Sciatic nerve (tissue), 2 donors: ENCODE measurements at regions not wholly inside any gene's neighbourhood (a gene's known extent, or its start where the extent isn't known, plus 50 kb on each side); places are given as distances from the start of the nearest gene placed in this dataset.
A peak's percentile ranks its signal among the peaks of the same experiment; 100 is the strongest.

Experiments
- ATAC-seq: fragments of 200-7000 bp; cut with Tn5 transposase; one replicate; pipeline ENCODE4 v1.9.1; 2020; ENCODE audit warnings: mild to moderate bottlenecking, moderate library complexity
- DNase-seq: peaks from one replicate; pipeline ENCODE4 v3.0.0-alpha.2; 2020; ENCODE audit warnings: low spot score
- intact Hi-C: fragments of 100-400 bp; cut with DNase I; formaldehyde crosslinking; loops from one replicate; pipeline ENCODE4 v1.14.2; 2022
- donor health status: DM: no; HTN: no; CAD: no.
- donor health status: DM: no; HTN: no; CAD: no.

DNA sequence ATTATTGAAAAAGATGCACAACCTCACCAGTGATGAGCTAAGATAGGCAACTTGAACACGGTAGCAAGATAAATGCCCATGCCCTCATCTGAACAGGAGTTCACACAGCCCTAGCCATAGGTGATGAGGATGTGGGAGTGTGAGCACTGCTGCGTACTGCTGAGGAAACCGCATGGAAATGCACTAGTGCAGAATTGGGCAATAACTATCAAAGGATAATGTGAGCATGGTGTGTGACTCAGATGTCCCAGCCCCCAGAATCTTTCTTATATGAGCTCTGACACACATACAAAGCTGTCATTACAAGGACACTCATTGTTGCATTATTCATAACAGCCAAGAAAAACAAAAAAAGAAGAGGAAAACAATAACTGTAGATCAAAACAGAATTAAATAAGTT is 521.2 kb downstream of the IRX1 start:
- ATAC-seq (no peak), DNase-seq (no peak)
- intact Hi-C loops: no loop called here

DNA sequence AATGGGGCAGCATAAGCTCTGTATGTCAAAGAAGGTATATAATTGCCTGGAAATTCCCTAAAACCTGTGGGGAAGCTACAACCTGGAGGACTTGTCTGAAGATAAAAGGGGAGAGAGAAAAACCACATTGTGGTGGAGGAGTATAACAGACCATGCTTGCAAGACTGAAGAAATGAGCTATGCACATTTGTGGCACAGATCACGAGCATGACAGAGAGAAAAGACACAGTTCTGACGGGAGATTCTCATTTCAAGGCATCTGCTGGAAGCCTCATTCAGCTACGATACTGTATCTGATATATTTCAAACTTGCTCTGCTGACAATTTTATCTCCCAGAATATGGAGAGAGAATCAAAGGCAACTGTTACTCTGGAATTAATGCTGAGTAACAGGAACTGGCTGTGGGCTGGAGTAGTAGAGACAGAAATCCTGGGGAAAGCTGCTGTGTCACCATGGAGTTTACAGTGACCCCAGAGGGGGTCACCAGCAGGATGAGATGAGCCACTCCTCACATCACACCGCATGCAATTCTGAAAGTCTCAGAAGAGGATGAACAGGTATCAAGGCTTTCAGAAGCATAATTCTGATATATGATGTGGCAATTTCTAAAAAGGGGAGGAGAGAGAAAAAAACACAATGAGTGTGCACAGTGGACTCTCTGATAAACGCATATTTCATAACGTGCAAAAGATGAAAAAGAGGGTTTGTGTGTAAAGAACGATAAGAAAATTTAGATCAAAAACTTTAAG is 528.8 kb downstream of the IRX1 start:
- intact Hi-C loops: no loop called here
- ATAC-seq (no peak), DNase-seq (no peak)

DNA sequence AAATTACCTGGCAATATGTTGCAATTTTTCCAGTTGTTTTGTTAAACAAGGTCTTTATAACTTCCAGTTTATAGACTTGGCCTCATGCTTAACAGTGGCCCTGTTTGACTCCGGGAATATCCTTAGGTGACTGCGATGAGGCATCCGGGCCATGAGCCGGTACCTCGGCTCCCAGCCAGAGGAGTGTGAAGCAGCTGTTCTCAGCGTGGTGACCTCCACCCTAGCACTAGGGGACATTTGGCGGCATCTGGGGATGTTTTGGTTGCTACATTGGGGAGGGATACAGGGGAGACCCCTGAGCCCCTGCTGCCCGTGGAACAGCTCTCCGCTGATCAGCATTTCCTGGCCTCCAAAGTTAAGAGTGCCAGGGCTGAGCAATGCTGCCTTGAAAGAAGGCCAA is 533.4 kb downstream of the IRX1 start:
- intact Hi-C loops: no loop called here
- DNase-seq (no peak), ATAC-seq (no peak)

DNA sequence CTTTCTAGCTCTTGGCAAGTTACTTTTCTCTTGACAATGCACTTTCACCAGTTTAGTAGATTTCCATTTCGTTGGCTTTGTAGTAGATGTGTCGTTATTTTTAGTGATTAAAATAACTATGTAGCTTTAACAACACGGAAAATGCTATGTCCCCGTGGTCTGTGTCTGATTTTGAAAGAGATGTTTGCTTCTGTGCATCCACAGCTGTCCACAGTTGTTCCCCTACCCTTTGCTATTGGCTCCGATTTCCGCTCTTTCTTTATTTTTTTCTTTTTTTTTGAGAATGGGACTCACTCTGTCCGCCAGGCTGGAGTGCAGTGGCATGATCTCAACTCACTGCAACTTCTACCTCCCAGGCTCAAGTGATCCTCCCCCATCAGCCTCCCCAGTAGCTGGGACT is 533.9 kb downstream of the IRX1 start:
- no peak for DNase-seq
- no peak for ATAC-seq
- intact Hi-C loops: no loop called here

DNA sequence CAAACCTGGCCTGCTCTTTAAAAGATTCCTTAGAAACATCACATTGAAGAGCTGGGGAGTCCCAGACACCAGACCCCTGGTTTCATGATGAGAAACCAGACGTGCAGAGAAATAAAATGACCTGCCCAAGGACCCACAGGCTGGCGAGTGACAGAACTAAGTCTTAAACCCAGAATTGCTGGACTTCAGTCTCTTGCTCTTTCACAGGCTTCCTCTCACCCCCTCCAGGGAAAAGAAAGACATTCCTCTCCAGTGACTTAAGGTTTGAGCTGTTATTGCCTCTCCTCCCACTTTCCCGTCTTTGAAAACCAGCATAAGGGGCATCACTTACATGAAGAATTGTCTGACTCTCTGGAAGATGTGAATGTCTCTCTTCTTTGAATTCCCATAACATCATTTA is 535.2 kb downstream of the IRX1 start:
- intact Hi-C loops: no loop called here
- ATAC-seq (no peak), DNase-seq (no peak)

GRCh38 chr5:4137781-4138180 is 542.1 kb downstream of the IRX1 start:
- intact Hi-C loops: no loop called here
- DNase-seq (no peak), ATAC-seq (no peak)

- intact Hi-C loops: no loop called here
- ATAC-seq: no peak
- no peak for DNase-seq
Measured at GRCh38 chr5:4142842-4143241, 547.2 kb downstream of the IRX1 start.

GRCh38 chr5:4144411-4145007 is 548.9 kb downstream of the IRX1 start:
- no peak for DNase-seq
- intact Hi-C loops: no loop called here
- ATAC-seq: no peak

DNA sequence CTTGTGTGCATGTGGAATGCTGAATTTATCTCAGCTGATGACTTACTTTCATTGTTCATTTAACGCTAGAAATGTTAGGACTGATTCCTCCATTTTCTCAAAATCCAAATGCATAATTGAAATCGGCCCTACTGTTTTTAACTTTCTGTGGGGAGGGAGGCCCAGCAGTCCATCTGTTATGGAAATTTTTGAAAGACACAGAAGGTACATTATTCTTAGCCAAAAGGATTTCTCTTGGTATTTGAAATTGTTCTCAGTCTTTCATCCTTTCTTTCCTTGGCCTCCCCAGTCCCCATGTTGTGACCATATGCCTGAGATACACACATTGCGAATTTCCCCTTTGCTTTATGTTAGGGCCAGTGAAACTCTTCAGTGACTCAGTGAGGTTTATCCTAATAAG is 549.9 kb downstream of the IRX1 start:
- ATAC-seq (no peak), DNase-seq (no peak)
- intact Hi-C loops: no loop called here

DNA sequence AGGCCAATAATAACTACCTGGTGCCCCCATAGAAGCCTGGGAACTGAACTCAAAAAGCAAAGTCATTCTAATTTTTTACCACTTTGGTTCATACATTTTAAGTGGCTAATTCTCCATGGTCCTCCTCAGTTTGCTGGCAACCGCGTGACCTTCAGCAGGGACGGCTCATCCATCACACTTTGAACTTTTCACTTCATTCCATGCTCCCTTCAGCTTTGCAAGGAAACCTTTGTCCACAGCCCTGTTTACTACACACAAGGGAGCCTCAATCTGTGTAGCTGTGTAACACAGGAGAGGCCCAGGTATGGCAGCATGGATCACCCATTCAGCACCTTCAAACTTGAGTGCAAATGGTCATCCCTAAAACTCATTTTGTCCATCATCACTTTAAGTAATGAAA is 552.4 kb downstream of the IRX1 start:
- DNase-seq (no peak), ATAC-seq (no peak)
- intact Hi-C loops: no loop called here

GRCh38 chr5:4150067-4150466 is 554.4 kb downstream of the IRX1 start:
- DNase-seq (no peak), ATAC-seq (no peak)
- intact Hi-C loops: no loop called here

GRCh38 chr5:4156153-4156552 is 560.5 kb downstream of the IRX1 start:
- intact Hi-C loops: no loop called here
- no peak for DNase-seq

DNA sequence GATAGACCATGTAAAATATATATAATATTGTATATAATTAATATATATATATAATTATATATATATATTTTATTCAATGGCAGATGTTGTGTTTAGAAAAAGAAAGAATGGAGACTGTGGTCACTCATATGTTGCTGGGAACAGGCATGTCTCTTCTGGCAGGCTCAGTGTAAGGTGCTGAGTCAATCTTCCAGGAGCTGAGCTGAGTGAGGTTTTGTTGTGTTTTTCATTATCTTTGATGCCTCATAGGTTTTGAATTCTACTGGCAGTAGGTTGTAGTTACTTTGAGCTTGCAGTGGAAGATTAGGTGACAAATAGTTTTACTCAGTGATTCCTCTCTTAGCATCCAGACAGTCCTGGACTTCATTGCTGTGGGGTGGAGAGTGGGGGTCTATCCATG is 561.3 kb downstream of the IRX1 start:
- intact Hi-C loops: no loop called here
- no peak for DNase-seq
- no peak for ATAC-seq

More at GRCh38 chr5:4156153-4156552, 560.5 kb downstream of the IRX1 start:
- no peak for ATAC-seq

- intact Hi-C loops: no loop called here
- ATAC-seq: no peak
- DNase-seq: no peak
Measured at GRCh38 chr5:4158750-4159447, 563.3 kb downstream of the IRX1 start.

- intact Hi-C loops: no loop called here
- DNase-seq: no peak
- peak; percentile 67 for ATAC-seq
Measured at GRCh38 chr5:4159681-4160080, 564.0 kb downstream of the IRX1 start.

DNA sequence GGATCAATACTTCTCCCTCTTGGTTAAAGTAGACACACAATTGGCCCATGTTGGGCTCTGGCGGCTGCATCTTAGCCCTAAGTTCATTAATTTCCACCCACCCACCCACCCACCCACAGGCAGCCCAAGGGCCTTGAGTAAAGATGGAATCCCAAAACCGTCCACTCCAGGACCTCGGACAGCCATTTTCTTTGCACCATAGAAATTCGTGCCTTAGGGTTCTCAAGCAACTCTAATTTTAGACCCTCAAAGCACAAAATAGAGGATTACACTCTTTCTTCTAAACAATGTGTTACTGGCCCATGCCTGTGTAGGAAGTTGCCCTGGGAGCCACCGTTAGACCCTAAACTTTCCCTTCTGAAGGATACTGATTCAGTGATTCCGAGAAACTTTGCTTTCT is 568.5 kb downstream of the IRX1 start:
- ATAC-seq (no peak), DNase-seq (no peak)
- intact Hi-C loops: no loop called here

- intact Hi-C loops: no loop called here
- ATAC-seq: no peak
- DNase-seq: no peak
Measured at GRCh38 chr5:4180703-4181102, 585.1 kb downstream of the IRX1 start.

DNA sequence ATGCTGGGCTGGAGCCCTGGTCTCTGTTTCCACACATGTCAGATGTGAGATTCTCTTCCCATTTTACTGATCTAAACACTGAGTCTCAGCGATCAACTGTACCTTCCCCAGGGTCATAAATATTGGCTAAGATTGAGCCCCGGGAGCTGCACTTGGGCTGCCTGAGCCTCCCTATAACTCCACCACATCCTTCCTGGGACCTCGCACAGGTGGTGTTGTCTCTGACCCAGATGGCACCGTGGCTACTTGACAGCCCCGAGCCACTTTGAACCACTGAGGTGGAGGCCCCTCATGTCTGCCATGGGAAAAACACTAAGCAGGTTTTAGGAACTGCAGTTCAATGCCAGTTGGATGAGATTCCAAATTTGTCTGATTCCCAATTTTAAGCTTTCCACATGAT is 586.5 kb downstream of the IRX1 start:
- ATAC-seq: no peak
- no peak for DNase-seq
- intact Hi-C loops: no loop called here

DNA sequence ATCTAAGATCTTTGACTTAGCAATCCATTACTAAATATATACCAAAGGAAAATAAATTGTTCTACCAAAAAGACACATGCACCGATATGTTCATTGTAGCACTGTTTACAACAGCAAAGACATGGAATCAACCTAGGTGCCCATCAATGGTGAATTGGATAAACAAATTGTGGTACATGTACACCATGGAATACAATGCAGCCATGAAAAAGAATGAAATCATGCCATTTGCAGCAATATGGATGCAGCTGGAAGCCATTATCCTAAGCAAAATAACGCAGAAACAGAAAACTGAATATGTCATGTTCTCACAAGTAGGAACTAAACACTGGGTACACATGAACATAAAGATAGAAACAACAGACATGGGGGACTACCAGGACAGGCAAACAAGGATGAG is 589.5 kb downstream of the IRX1 start:
- DNase-seq (no peak), ATAC-seq (no peak)
- intact Hi-C loops: no loop called here

GRCh38 chr5:4188704-4189103 is 593.1 kb downstream of the IRX1 start:
- peak; percentile 36 for ATAC-seq
- no peak for DNase-seq
- intact Hi-C loops: no loop called here

DNA sequence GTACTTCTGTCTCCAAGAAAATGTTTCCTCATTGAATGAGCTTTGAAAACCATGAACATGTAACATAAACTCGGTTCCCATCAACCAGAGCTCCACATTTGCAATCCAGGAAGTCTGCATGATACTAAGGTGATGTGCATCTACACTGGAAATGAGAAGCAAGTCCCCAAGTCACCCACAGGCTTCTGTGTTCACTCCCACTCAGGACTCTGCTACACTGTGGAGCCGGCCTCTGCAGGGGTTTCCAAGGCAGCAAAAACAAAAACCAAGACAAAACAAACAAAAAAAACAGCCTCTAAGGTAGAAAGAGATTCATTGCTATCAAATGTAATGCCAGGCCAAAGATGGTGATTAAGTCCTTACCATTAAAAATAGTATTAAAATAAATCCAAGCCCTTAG is 593.7 kb downstream of the IRX1 start:
- ATAC-seq (peak; percentile 77), DNase-seq (no peak)
- intact Hi-C loops: no loop called here
